ENCODE measurements at regions not wholly inside any gene's neighbourhood (a gene's known extent, or its start where the extent isn't known, plus 50 kb on each side); places are given as distances from the start of the nearest gene placed in this dataset.

DNA sequence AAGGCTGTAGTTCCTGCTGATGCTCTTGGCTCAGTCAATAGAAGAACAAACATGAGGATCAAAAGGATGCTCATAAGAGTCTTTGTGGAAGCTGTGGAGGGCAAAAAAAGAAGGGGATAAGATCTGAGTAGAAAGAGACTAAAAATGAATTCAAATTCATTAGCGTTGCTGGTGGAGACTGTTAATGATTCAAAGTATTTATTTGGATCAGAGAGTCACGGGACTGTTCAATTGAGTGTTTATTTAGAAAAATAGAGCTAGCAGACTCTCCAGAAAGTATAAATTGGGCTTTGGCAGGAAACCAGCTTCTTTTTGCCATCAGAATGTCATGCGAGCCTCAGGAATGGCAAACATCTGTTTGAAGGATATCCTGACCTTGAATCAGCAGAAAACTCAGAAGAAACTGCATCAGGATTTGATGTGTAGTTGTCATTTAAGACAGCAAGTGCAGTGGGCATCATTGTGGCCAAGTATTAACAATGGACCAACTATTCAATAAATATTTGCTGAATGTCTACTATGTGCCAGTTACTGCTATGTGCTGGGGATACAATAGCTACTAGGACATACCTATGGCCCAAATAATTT lies 126.4 kb downstream of the TBC1D30 start:
- Histone ChIP-seq H3K27ac (ENCODE audit: low read depth, low read length) (no peak overlapping the region), H4K5ac (ENCODE audit: insufficient read length, low read depth, low read length) (no peak overlapping the region), H4K91ac (replicated peaks; ENCODE audit: insufficient read length, low read length) (no peak overlapping the region), H3K14ac (ENCODE audit: insufficient read length) (no peak overlapping the region), H3K4me3 (ENCODE audit: extremely low read depth in 1 of 4, insufficient read depth in 2 of 4, low read depth in 3 of 4, low read length in 4 of 4) (no peak overlapping the region), H3K9ac (replicated peaks in 1 of 4; ENCODE audit: extremely low read depth in 1 of 4, low read depth in 3 of 4, low read length in 3 of 4) (no peak overlapping the region), H2BK12ac (ENCODE audit: low read depth, low read length) (no peak overlapping the region), H4K20me1 (replicated peaks in 1 of 2; ENCODE audit: control insufficient read depth in 1 of 2, insufficient read depth in 2 of 2, low read length in 2 of 2) (no peaks in the 10 kb centered on the region), H3K56ac (replicated peaks; ENCODE audit: insufficient read length, low read depth, low read length) (no peak overlapping the region), H3K27me3 (replicated peaks in 1 of 4; ENCODE audit: control insufficient read depth in 3 of 4, extremely low read depth in 1 of 4, insufficient read depth in 3 of 4, low read length in 3 of 4) (no peaks in the 10 kb centered on the region), H2AFZ (ENCODE audit: low read length) (no peak overlapping the region), H3K23ac (ENCODE audit: insufficient read length) (no peak overlapping the region), H3K79me2 (ENCODE audit: control insufficient read depth in 1 of 2, insufficient read depth in 2 of 2, low read length in 2 of 2) (no peaks in the 10 kb centered on the region), H3K9me3 (ENCODE audit: insufficient read depth in 2 of 2, low read depth in 1 of 2, low read length in 1 of 2) (no peaks in the 10 kb centered on the region), H2BK20ac (ENCODE audit: low read length) (no peak overlapping the region), H2BK120ac (replicated peaks; ENCODE audit: low read depth, low read length) (no peak overlapping the region), H3K4me1 (replicated peaks in 1 of 4; ENCODE audit: control insufficient read depth in 3 of 4, insufficient read depth in 4 of 4, low read length in 3 of 4) (no peaks in the 10 kb centered on the region), H3K4ac (replicated peaks; ENCODE audit: insufficient read length, low read depth, low read length) (no peak overlapping the region), H3K36me3 (ENCODE audit: control insufficient read depth in 2 of 4, insufficient read depth in 4 of 4, low read length in 3 of 4) (no peaks in the 10 kb centered on the region), H3K4me2 (ENCODE audit: insufficient read depth in 1 of 2, low read depth in 2 of 2, low read length in 2 of 2) (no peak overlapping the region), H3K79me1 (ENCODE audit: low read depth, low read length) (no peaks in the 10 kb centered on the region), H2BK5ac (ENCODE audit: low read depth, low read length) (no peak overlapping the region), H4K8ac (ENCODE audit: extremely low read depth, insufficient read depth, low read length) (no peak overlapping the region), H3K23me2 (ENCODE audit: low read depth, low read length) (no peaks in the 10 kb centered on the region), H2BK15ac (ENCODE audit: low read length) (no peak overlapping the region), H3K18ac (ENCODE audit: extremely low read depth, low read length) (no peak overlapping the region), H2AK5ac (ENCODE audit: low read depth, low read length) (no peak overlapping the region)
- no peak for DNase-seq (ENCODE audit: low read depth in 1 of 2, low spot score in 2 of 2)
- ChIA-PET POLR2A (ENCODE audit: partially characterized antibody) (no interaction called here), CTCF (ENCODE audit: partially characterized antibody) (interaction anchor here (0.6 to 1.4 kb wide), 4 partner anchors 19 to 340 kb away, joined by 3 read pairs; no protein-coding TSS in a partner anchor)
- FAIRE-seq, result no peak
- WGBS, 2 experiments (ENCODE audit: extremely low coverage in 1 of 2, insufficient coverage in 1 of 2, insufficient read length in 1 of 2, insufficient replicate concordance in 2 of 2, low coverage in 1 of 2, low lambda C conversion rate in 2 of 2, missing lambda C conversion rate in 1 of 2), result 86% methylated on average over 3 of the region's 3 CpGs; no CpG with 5 or more reads in 1 of the 2 experiments
- no peak for TF ChIP-seq CEBPB (IDR thresholded peaks at IDR 0.05; ENCODE audit: low read depth, low read length)
- no peak for TF ChIP-seq SAP30 (IDR thresholded peaks at IDR 0.05; ENCODE audit: insufficient read depth, insufficient replicate concordance, low read length)
- TF ChIP-seq CBX8 (IDR thresholded peaks at IDR 0.05; ENCODE audit: borderline replicate concordance, low read depth, low read length), result no peak
- TF ChIP-seq PHF8 (conservative IDR thresholded peaks at IDR 0.05; ENCODE audit: low read depth, low read length), result no peak
- TF ChIP-seq TCF12 (IDR thresholded peaks at IDR 0.05; ENCODE audit: low read depth, low read length), result no peak
- TF ChIP-seq, protein P1, sequence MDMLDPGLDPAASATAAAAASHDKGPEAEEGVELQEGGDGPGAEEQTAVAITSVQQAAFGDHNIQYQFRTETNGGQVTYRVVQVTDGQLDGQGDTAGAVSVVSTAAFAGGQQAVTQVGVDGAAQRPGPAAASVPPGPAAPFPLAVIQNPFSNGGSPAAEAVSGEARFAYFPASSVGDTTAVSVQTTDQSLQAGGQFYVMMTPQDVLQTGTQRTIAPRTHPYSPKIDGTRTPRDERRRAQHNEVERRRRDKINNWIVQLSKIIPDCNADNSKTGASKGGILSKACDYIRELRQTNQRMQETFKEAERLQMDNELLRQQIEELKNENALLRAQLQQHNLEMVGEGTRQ (IDR thresholded peaks at IDR 0.05; ENCODE audit: low read length), result no peak
- no peak for TF ChIP-seq BRCA1 (IDR thresholded peaks at IDR 0.05; ENCODE audit: low read depth, low read length)
- no peak for TF ChIP-seq TEAD4 (IDR thresholded peaks at IDR 0.05; ENCODE audit: low read depth, low read length)
- TF ChIP-seq GTF2F1 (IDR thresholded peaks at IDR 0.05; ENCODE audit: borderline replicate concordance, low read depth, low read length), result no peak
- no peak for TF ChIP-seq KDM4A (IDR thresholded peaks at IDR 0.05; ENCODE audit: low read depth, low read length, severe bottlenecking)
- TF ChIP-seq RXRA (IDR thresholded peaks at IDR 0.05; ENCODE audit: insufficient read depth, low read depth, low read length), result no peak
